ENCODE measurements at regions not wholly inside any gene's neighbourhood (a gene's known extent, or its start where the extent isn't known, plus 50 kb on each side); places are given as distances from the start of the nearest gene placed in this dataset.
"Not testable (repeated sequence)": the region's sequence is repeated elsewhere in the genome, so short reads cannot be mapped to it uniquely, and the experiment has no call there.

DNA sequence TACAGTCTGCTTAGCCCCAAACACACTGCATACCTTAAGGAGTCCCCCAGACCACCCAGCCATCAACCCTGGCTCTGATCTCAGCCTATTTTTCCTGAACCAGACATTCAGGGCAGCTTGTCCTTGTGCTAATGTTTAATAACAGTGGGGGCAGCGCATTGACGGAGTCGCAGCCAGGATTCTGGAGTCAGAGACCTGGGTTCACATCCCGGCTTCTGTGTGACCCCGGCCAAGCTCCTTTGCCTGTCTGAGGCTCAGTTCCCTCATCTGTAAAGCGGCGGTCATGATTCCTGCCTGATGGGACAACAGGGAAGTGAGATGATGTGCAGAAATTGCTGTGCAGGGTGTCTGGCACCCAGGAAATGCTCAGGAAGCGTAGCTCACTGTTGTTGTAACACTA is 63.1 kb downstream of the MATN1 start:
- Histone ChIP-seq H3K27ac (no peak overlapping the region), H3K36me3 (no peaks in the 10 kb centered on the region), H3K4me1 (no peaks in the 10 kb centered on the region), H3K4me3 (replicated peaks in 1 of 3) (no peak overlapping the region), H3K27me3 (no peaks in the 10 kb centered on the region), H3K9me3 (no peaks in the 10 kb centered on the region)
- WGBS, 2 donors, result 90 to 99% methylated on average over 8 of the region's 8 CpGs
- intact Hi-C loops (cut with DNase I), result no loop called here
- no peak for TF ChIP-seq POLR2A (IDR thresholded peaks at IDR 0.05)
- TF ChIP-seq, protein P1, sequence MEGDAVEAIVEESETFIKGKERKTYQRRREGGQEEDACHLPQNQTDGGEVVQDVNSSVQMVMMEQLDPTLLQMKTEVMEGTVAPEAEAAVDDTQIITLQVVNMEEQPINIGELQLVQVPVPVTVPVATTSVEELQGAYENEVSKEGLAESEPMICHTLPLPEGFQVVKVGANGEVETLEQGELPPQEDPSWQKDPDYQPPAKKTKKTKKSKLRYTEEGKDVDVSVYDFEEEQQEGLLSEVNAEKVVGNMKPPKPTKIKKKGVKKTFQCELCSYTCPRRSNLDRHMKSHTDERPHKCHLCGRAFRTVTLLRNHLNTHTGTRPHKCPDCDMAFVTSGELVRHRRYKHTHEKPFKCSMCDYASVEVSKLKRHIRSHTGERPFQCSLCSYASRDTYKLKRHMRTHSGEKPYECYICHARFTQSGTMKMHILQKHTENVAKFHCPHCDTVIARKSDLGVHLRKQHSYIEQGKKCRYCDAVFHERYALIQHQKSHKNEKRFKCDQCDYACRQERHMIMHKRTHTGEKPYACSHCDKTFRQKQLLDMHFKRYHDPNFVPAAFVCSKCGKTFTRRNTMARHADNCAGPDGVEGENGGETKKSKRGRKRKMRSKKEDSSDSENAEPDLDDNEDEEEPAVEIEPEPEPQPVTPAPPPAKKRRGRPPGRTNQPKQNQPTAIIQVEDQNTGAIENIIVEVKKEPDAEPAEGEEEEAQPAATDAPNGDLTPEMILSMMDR (IDR thresholded peaks at IDR 0.05), result no peak
- no peak for DNase-seq

DNA sequence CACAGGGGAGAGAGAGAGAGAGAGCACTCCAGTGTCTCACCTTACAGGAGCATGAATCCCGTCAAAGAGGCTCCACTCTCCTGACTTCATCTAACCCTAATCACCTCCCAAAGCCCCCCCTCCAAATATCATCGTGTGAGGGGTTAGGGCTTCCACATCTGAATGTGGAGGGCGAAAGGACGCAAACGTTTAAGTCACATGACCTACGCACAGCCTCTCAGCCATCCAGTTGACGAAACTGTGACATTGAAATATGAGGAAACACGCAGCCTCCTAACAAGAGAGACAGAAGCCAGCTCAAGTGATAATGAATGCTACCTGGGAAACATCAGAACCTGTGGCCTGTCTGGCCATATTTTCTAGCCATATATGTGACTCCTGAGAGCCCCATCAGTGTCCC is 63.7 kb downstream of the MATN1 start:
- Histone ChIP-seq H3K4me1 (no peaks in the 10 kb centered on the region), H3K9me3 (no peaks in the 10 kb centered on the region), H3K27ac (no peak overlapping the region), H3K27me3 (no peaks in the 10 kb centered on the region), H3K36me3 (no peaks in the 10 kb centered on the region), H3K4me3 (replicated peaks in 1 of 3) (no peak overlapping the region)
- 72 to 74% methylated on average over 8 of the region's 8 CpGs for WGBS, 2 donors
- intact Hi-C loops (cut with DNase I), result no loop called here
- TF ChIP-seq POLR2A (IDR thresholded peaks at IDR 0.05), result no peak
- TF ChIP-seq, protein P1 (IDR thresholded peaks at IDR 0.05), result no peak
- DNase-seq, result no peak

DNA sequence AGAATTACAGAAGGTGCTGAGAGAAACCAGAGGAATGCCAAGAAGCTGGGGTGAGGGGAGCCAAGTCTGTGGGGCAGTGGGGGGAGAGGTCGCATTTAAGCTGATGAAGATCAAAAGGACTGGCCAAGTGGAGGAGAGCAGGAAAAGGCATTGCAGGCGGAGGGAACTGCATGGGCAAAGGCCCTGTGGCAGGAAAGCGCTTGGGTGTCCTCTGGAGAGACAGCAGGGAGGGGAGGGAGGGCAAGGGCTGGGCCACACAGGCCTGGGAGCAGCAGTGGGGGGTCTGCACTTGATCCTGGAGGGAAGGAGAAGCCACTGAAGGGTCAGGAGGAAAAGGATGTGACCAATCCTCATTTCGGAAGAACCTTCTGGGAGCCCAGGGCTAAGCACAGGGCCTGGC is 65.0 kb downstream of the MATN1 start:
- not testable (repeated sequence) for H3K4me1 ChIP-seq, DNase-seq

DNA sequence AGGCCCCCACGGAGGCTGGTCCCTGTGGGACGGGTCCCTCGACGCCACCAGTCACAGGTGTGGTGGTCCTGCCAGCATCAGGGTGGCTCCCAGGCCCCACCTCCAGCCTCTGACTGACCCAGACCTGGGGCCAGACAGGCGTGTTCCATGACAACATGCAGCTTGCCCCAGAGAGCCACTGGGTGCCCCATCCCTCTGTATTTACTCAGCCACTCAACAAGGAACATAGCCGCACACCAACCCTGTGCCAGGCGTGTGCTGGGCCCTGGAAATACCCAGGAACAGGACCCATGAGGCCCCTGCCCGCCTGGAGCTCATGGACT is 65.4 kb downstream of the MATN1 start:
- 71 to 80% methylated on average over 2 to 8 of the region's 8 CpGs for WGBS, 2 donors
- intact Hi-C loops (cut with DNase I), result no loop called here
- Histone ChIP-seq H3K9me3 (no peaks in the 10 kb centered on the region), H3K27ac (no peak overlapping the region), H3K4me1 (no peaks in the 10 kb centered on the region), H3K4me3 (replicated peaks in 1 of 3) (no peak overlapping the region), H3K36me3 (no peaks in the 10 kb centered on the region), H3K27me3 (no peaks in the 10 kb centered on the region)
- TF ChIP-seq POLR2A (IDR thresholded peaks at IDR 0.05), result no peak
- TF ChIP-seq, protein P1 (IDR thresholded peaks at IDR 0.05), result no peak
- DNase-seq, result no peak

More for the DNA sequence above, 65.0 kb downstream of the MATN1 start:
- H3K27ac ChIP-seq; H3K9me3 ChIP-seq; intact Hi-C loops (cut with DNase I); H3K27me3 ChIP-seq; H3K4me3 ChIP-seq (replicated peaks in 1 of 3); H3K36me3 ChIP-seq: not testable (repeated sequence)
- WGBS, 2 donors, result 85 to 91% methylated on average over 4 of the region's 4 CpGs

DNA sequence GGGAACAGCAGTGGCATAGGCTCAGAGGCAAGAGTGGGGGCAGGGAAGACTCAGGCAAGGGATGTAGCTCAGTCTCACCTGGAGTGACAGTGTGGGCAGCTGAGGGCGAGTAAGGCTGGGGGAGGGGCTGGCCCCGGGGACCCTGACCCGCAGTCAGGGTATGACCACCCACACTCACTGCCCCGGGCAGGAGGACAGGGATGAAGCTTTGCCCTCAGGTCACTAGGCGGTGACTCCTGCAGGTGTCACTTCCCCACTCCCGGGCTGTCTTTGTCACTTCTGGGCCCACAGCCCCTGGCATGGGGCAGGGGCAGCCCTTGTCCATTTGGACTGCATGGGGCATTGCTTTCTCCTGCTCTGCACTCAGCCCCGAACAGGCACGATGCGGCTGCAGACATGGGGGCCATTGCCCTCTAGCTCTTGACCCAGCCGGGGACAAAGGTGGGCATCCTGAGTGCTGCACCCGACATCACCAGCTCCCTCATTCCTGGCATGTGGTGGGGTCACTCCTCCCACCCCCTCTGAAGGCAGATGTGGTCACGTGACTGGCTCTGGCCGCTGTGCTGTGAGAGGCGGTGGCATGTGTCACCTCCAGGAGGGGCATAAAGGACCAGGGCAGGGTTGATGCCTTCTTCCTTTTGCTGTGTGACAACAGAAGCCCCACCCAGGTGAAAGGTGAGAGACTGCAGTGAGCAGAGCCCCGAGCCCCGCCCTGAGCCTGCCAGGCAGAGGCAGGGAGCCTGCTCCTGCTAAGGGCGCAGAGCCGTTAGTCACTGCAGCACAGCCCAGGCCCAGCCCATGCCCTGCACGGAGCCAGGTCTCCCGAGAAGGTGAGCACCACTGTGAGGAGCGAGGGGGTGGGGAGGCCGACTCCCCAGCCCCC is 66.0 kb downstream of the MATN1 start:
- TF ChIP-seq, protein P1 (IDR thresholded peaks at IDR 0.05), result no peak
- no peak for TF ChIP-seq POLR2A (IDR thresholded peaks at IDR 0.05)
- no peak for DNase-seq
- no peaks in the 10 kb centered on the region for H3K4me1 ChIP-seq
- no peaks in the 10 kb centered on the region for H3K9me3 ChIP-seq
- H3K36me3 ChIP-seq, result no peaks in the 10 kb centered on the region
- no peaks in the 10 kb centered on the region for H3K27me3 ChIP-seq
- intact Hi-C loops (cut with DNase I), result no loop called here
- 67 to 86% methylated on average over 12 of the region's 22 CpGs for WGBS, 2 donors
- no peak overlapping the region for H3K4me3 ChIP-seq (replicated peaks in 1 of 3)
- no peak overlapping the region for H3K27ac ChIP-seq

All from thyroid gland (tissue), 4 donors.